ENCODE measurements at regions not wholly inside any gene's neighbourhood (a gene's known extent, or its start where the extent isn't known, plus 50 kb on each side); places are given as distances from the start of the nearest gene placed in this dataset.
"Not testable (repeated sequence)": the region's sequence is repeated elsewhere in the genome, so short reads cannot be mapped to it uniquely, and the experiment has no call there.

GRCh38 chr3:101954361-101954760, 105.0 kb downstream of the NFKBIZ start:
- DNase-seq, result no peak
- no peak for ATAC-seq
- Mint-ChIP-seq H3K4me3 (no peak overlapping the region), H3K4me1 (peaks cover 0 to 5% (median 5%) of the 10 kb centered on the region in 4 donors), H3K9me3 (no peaks in the 10 kb centered on the region), H3K27me3 (peaks cover 0 to 2% (median 0%) of the 10 kb centered on the region in 5 donors), H3K36me3 (peaks cover 0 to 3% (median 0%) of the 10 kb centered on the region in 3 donors), H3K27ac (peak overlapping the region in 1 of 10 donors; percentile 48)
- POLR2A ChIA-PET, result no interaction called here

- POLR2A ChIA-PET, result no interaction called here
- Mint-ChIP-seq H3K36me3 (peaks cover 0 to 3% (median 0%) of the 10 kb centered on the region in 3 donors), H3K27me3 (peaks cover 0 to 2% (median 0%) of the 10 kb centered on the region in 5 donors), H3K4me1 (peaks cover 0 to 5% (median 5%) of the 10 kb centered on the region in 4 donors), H3K27ac (no peak overlapping the region), H3K4me3 (no peak overlapping the region), H3K9me3 (no peaks in the 10 kb centered on the region)
- ATAC-seq, result no peak
- DNase-seq, result no peak
Measured at GRCh38 chr3:101954936-101955335, 105.6 kb downstream of the NFKBIZ start.

GRCh38 chr3:101962055-101962454, 112.7 kb downstream of the NFKBIZ start:
- POLR2A ChIA-PET, result interaction anchor here (1.5 kb wide), 1 partner anchor 10 kb away, joined by 3 read pairs; no protein-coding TSS in a partner anchor
- no peaks in the 10 kb centered on the region for H3K27me3 Mint-ChIP-seq
- ATAC-seq (no peak), DNase-seq (no peak)
- peaks cover 0 to 14% (median 4%) of the 10 kb centered on the region in 4 donors for H3K4me1 Mint-ChIP-seq
- H3K36me3 Mint-ChIP-seq, result peaks cover 0 to 6% (median 0%) of the 10 kb centered on the region in 3 donors
- no peak overlapping the region for H3K27ac Mint-ChIP-seq
- H3K9me3 Mint-ChIP-seq, result peaks cover 0 to 7% (median 0%) of the 10 kb centered on the region in 9 donors
- H3K4me3 Mint-ChIP-seq, result no peak overlapping the region

- Mint-ChIP-seq H3K36me3 (peaks cover 0 to 13% (median 0%) of the 10 kb centered on the region in 3 donors), H3K4me1 (peaks cover 0 to 14% (median 5%) of the 10 kb centered on the region in 4 donors), H3K9me3 (peaks cover 0 to 18% (median 3%) of the 10 kb centered on the region in 9 donors), H3K27me3 (no peaks in the 10 kb centered on the region), H3K27ac (peak overlapping the region in 4 of 10 donors; percentile 16 to 78 (median 22)), H3K4me3 (no peak overlapping the region)
- POLR2A ChIA-PET, result interaction anchor here (0.6 kb wide), 1 partner anchor 20 kb away, joined by 4 read pairs; no protein-coding TSS in a partner anchor
- DNase-seq (no peak), ATAC-seq (no peak)
Measured at GRCh38 chr3:101963902-101964362, 114.6 kb downstream of the NFKBIZ start.

GRCh38 chr3:101964861-101965260, 115.5 kb downstream of the NFKBIZ start:
- peak overlapping the region in 1 of 10 donors; percentile 29 for H3K27ac Mint-ChIP-seq
- ATAC-seq, result no peak
- POLR2A ChIA-PET, result no interaction called here
- DNase-seq, result no peak
- H3K4me3 Mint-ChIP-seq, result no peak overlapping the region
- peaks cover 0 to 14% (median 5%) of the 10 kb centered on the region in 4 donors for H3K4me1 Mint-ChIP-seq
- no peaks in the 10 kb centered on the region for H3K27me3 Mint-ChIP-seq
- H3K36me3 Mint-ChIP-seq, result peaks cover 0 to 16% (median 6%) of the 10 kb centered on the region in 3 donors
- peaks cover 0 to 25% (median 5%) of the 10 kb centered on the region in 9 donors for H3K9me3 Mint-ChIP-seq

GRCh38 chr3:101966226-101966625, 116.9 kb downstream of the NFKBIZ start:
- DNase-seq (no peak), ATAC-seq (no peak)
- Mint-ChIP-seq H3K9me3 (peaks cover 0 to 26% (median 6%) of the 10 kb centered on the region in 9 donors), H3K27ac (peak overlapping the region in 1 of 10 donors; percentile 22), H3K36me3 (peaks cover 0 to 14% (median 10%) of the 10 kb centered on the region in 3 donors), H3K27me3 (no peaks in the 10 kb centered on the region), H3K4me1 (peaks cover 0 to 14% (median 4%) of the 10 kb centered on the region in 4 donors), H3K4me3 (no peak overlapping the region)
- POLR2A ChIA-PET, result no interaction called here

- Mint-ChIP-seq H3K27ac (peak overlapping the region in 1 of 10 donors; percentile 0), H3K4me1 (peaks cover 7 to 15% (median 12%) of the 10 kb centered on the region in 4 donors), H3K36me3 (peaks cover 0 to 14% (median 10%) of the 10 kb centered on the region in 3 donors), H3K4me3 (no peak overlapping the region), H3K9me3 (peaks cover 0 to 26% (median 6%) of the 10 kb centered on the region in 9 donors), H3K27me3 (no peaks in the 10 kb centered on the region)
- DNase-seq (no peak), ATAC-seq (no peak)
- POLR2A ChIA-PET, result interaction anchor here (0.7 kb wide), 1 partner anchor 11 kb away, joined by 3 read pairs; no protein-coding TSS in a partner anchor
Measured at GRCh38 chr3:101970212-101970611, 120.9 kb downstream of the NFKBIZ start.

- no peaks in the 10 kb centered on the region for H3K27me3 Mint-ChIP-seq
- DNase-seq (no peak), ATAC-seq (no peak)
- peaks cover 0 to 26% (median 6%) of the 10 kb centered on the region in 9 donors for H3K9me3 Mint-ChIP-seq
- peaks cover 7 to 14% (median 12%) of the 10 kb centered on the region in 4 donors for H3K4me1 Mint-ChIP-seq
- no peak overlapping the region for H3K4me3 Mint-ChIP-seq
- peaks cover 0 to 14% (median 10%) of the 10 kb centered on the region in 3 donors for H3K36me3 Mint-ChIP-seq
- POLR2A ChIA-PET, result no interaction called here
- no peak overlapping the region for H3K27ac Mint-ChIP-seq
Measured at GRCh38 chr3:101970905-101971304, 121.6 kb downstream of the NFKBIZ start.

GRCh38 chr3:101972430-101973162, 123.3 kb downstream of the NFKBIZ start:
- POLR2A ChIA-PET, result interaction anchor here (1.1 kb wide), 1 partner anchor 176 kb away, joined by 3 read pairs; no protein-coding TSS in a partner anchor
- Mint-ChIP-seq H3K4me3 (no peak overlapping the region), H3K27me3 (no peaks in the 10 kb centered on the region), H3K4me1 (peaks cover 7 to 12% (median 12%) of the 10 kb centered on the region in 4 donors), H3K9me3 (peaks cover 0 to 26% (median 6%) of the 10 kb centered on the region in 9 donors), H3K27ac (peak overlapping the region in 4 of 10 donors; percentile 4 to 32 (median 12)), H3K36me3 (peaks cover 0 to 10% (median 7%) of the 10 kb centered on the region in 3 donors)
- peak in 1 of 2 donors; percentile 42 for ATAC-seq
- no peak for DNase-seq

GRCh38 chr3:101973163-101973505, 123.8 kb downstream of the NFKBIZ start:
- POLR2A ChIA-PET, result no interaction called here
- no peak overlapping the region for H3K4me3 Mint-ChIP-seq
- no peaks in the 10 kb centered on the region for H3K27me3 Mint-ChIP-seq
- DNase-seq (no peak), ATAC-seq (no peak)
- H3K9me3 Mint-ChIP-seq, result peaks cover 0 to 24% (median 6%) of the 10 kb centered on the region in 9 donors
- H3K36me3 Mint-ChIP-seq, result peaks cover 0 to 10% (median 7%) of the 10 kb centered on the region in 3 donors
- peak overlapping the region in 2 of 10 donors; percentile 9 to 32 for H3K27ac Mint-ChIP-seq
- peaks cover 7 to 17% (median 12%) of the 10 kb centered on the region in 4 donors for H3K4me1 Mint-ChIP-seq

- H3K4me3 Mint-ChIP-seq, H3K27me3 Mint-ChIP-seq, H3K9me3 Mint-ChIP-seq, H3K36me3 Mint-ChIP-seq, DNase-seq, H3K27ac Mint-ChIP-seq, POLR2A ChIA-PET, ATAC-seq: not testable (repeated sequence)
- H3K4me1 Mint-ChIP-seq, result peaks cover 6 to 17% (median 12%) of the 10 kb centered on the region in 4 donors
Measured at GRCh38 chr3:101975415-101975814, 126.1 kb downstream of the NFKBIZ start.

- POLR2A ChIA-PET, result no interaction called here
- H3K27me3 Mint-ChIP-seq, result no peaks in the 10 kb centered on the region
- no peaks in the 10 kb centered on the region for H3K36me3 Mint-ChIP-seq
- DNase-seq, result no peak
- no peak for ATAC-seq
- H3K4me1 Mint-ChIP-seq, result peaks cover 7 to 17% (median 12%) of the 10 kb centered on the region in 4 donors
- H3K9me3 Mint-ChIP-seq, result peaks cover 0 to 1% (median 0%) of the 10 kb centered on the region in 9 donors
- H3K27ac Mint-ChIP-seq, result peak overlapping the region in 2 of 10 donors; percentile 23 to 50
- no peak overlapping the region for H3K4me3 Mint-ChIP-seq
Measured at GRCh38 chr3:101976473-101976872, 127.2 kb downstream of the NFKBIZ start.

GRCh38 chr3:101978348-101978747, 129.0 kb downstream of the NFKBIZ start:
- Mint-ChIP-seq H3K27me3 (no peaks in the 10 kb centered on the region), H3K4me1 (peaks cover 0 to 6% (median 1%) of the 10 kb centered on the region in 4 donors), H3K4me3 (no peak overlapping the region), H3K9me3 (no peaks in the 10 kb centered on the region), H3K27ac (no peak overlapping the region), H3K36me3 (no peaks in the 10 kb centered on the region)
- POLR2A ChIA-PET, result no interaction called here
- no peak for ATAC-seq
- no peak for DNase-seq

Measured in naive thymus-derived CD8-positive, alpha-beta T cell (primary cell).